ENCODE measurements at regions not wholly inside any gene's neighbourhood (a gene's known extent, or its start where the extent isn't known, plus 50 kb on each side); places are given as distances from the start of the nearest gene placed in this dataset.

DNA sequence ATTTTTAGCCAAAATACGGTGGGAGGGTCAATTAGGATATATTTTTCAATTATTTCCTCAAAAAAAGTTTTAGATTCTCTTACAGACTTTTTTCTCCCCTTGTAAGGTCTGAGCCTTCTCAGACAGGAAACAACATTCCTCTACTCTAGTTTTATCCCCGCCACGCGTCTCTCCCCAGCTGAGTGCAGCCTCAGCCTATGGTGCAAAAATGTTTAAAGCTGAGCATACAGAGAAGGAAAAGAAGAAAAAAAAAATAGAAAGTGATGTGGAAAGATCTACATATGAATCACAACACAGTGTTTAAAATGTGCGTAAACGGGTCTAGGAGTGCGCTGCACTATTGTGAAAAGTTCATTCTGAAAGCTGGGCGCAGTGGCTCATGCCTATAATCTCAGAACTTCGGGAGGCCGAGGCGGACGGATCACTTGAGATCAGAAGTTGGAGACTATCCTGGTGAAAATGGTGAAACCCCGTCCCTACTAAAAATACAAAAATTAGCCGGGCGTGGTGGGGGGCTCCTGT lies 159.0 kb downstream of the TRIM27 start:
- H3K36me3 ChIP-seq (ENCODE audit: insufficient read depth in 1 of 2, low read depth in 1 of 2) = no peaks in the 10 kb centered on the region
- H3K9me3 ChIP-seq = no peaks in the 10 kb centered on the region
- TF ChIP-seq, protein P1, sequence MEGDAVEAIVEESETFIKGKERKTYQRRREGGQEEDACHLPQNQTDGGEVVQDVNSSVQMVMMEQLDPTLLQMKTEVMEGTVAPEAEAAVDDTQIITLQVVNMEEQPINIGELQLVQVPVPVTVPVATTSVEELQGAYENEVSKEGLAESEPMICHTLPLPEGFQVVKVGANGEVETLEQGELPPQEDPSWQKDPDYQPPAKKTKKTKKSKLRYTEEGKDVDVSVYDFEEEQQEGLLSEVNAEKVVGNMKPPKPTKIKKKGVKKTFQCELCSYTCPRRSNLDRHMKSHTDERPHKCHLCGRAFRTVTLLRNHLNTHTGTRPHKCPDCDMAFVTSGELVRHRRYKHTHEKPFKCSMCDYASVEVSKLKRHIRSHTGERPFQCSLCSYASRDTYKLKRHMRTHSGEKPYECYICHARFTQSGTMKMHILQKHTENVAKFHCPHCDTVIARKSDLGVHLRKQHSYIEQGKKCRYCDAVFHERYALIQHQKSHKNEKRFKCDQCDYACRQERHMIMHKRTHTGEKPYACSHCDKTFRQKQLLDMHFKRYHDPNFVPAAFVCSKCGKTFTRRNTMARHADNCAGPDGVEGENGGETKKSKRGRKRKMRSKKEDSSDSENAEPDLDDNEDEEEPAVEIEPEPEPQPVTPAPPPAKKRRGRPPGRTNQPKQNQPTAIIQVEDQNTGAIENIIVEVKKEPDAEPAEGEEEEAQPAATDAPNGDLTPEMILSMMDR (IDR thresholded peaks at IDR 0.05) = no peak
- H3K4me1 ChIP-seq = no peaks in the 10 kb centered on the region
- WGBS, 3 donors = 15 to 28% (median 20%) methylated on average over 15 of the region's 15 CpGs
- no peak overlapping the region for H3K4me3 ChIP-seq
- ATAC-seq = no peak
- intact Hi-C loops (cut with DNase I) = no loop called here
- H3K27ac ChIP-seq = no peak overlapping the region
- no peak for DNase-seq
- H3K27me3 ChIP-seq (ENCODE audit: insufficient read depth in 3 of 3, low read length in 2 of 3) = peaks cover 6 to 77% (median 18%) of the 10 kb centered on the region in 3 donors

DNA sequence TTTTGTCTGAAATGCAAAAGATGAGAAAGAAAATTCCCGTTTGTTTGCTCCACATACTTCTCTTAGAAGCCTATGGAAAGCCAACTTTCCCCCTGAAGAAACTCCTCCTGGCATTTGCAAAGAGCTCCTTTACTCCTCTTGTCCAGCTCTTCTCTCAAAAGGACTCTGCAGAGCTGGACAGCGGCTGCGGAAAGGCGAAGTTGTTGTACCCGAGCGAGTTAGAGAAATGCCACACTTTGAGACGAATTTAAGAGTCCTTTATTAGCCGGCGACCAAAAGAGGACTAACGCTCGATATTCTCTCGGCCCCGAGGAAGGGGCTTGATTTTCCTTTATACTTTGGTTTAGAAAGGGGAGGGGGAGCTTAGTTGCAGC lies 157.8 kb downstream of the TRIM27 start:
- Histone ChIP-seq H3K9me3 (no peaks in the 10 kb centered on the region), H3K4me3 (no peak overlapping the region), H3K27me3 (ENCODE audit: insufficient read depth in 3 of 3, low read length in 2 of 3) (peaks cover 5 to 89% (median 24%) of the 10 kb centered on the region in 3 donors), H3K36me3 (ENCODE audit: insufficient read depth in 1 of 2, low read depth in 1 of 2) (no peaks in the 10 kb centered on the region), H3K4me1 (no peaks in the 10 kb centered on the region), H3K27ac (no peak overlapping the region)
- ATAC-seq = no peak
- DNase-seq = no peak
- 1 to 2% (median 2%) methylated on average over 13 of the region's 13 CpGs for WGBS, 3 donors
- TF ChIP-seq, protein P1 (IDR thresholded peaks at IDR 0.05) = no peak
- intact Hi-C loops (cut with DNase I) = no loop called here

DNA sequence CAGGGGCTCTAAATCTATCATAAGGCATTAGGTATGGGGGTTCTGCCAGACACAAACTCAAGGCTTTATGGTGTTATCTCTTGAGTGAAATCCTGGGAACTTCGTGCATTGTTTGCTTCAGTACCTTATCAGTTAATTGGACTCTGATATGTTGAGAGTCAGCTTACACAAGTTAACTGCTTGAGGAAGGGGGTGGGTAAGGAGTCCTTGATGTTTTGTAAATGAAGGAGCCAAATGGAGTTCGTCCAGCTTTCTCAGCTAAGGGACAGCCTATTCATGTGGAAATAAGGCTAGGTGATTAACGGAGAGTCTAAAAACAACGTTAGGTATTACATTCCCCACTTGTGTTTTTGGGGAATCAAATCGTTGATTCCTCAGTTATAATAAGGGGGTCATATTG lies 157.4 kb downstream of the TRIM27 start:
- no peak for DNase-seq
- Histone ChIP-seq H3K9me3 (no peaks in the 10 kb centered on the region), H3K36me3 (ENCODE audit: insufficient read depth in 1 of 2, low read depth in 1 of 2) (no peaks in the 10 kb centered on the region), H3K4me3 (no peak overlapping the region), H3K27ac (no peak overlapping the region), H3K27me3 (ENCODE audit: insufficient read depth in 3 of 3, low read length in 2 of 3) (peaks cover 10 to 92% (median 28%) of the 10 kb centered on the region in 3 donors), H3K4me1 (no peaks in the 10 kb centered on the region)
- TF ChIP-seq, protein P1 (IDR thresholded peaks at IDR 0.05) = no peak
- WGBS, 3 donors = 2 to 4% (median 2%) methylated on average over 5 of the region's 5 CpGs
- intact Hi-C loops (cut with DNase I) = no loop called here
- ATAC-seq = no peak

DNA sequence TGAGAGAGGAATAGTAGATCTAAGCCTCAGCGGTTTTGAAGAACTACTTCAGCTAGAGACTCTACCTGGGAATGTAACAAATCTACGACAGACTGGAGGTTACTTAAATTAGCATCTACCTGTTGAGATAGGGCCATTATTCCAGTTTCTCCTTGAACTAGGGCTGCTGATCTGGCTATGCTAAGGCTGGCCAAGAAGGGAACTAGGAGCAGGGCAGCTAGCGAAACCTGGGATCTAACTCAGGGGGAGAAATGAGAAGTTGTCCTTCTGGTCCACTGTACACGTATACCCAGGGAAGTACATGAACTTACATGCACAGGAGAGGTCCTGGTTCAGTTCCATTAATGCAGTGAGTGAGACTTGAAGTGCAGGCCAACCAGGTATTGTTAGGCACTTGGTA lies 156.7 kb downstream of the TRIM27 start:
- TF ChIP-seq, protein P1 (IDR thresholded peaks at IDR 0.05) = no peak
- Histone ChIP-seq H3K4me3 (no peak overlapping the region), H3K4me1 (no peaks in the 10 kb centered on the region), H3K27me3 (ENCODE audit: insufficient read depth in 3 of 3, low read length in 2 of 3) (peaks cover 9 to 94% (median 35%) of the 10 kb centered on the region in 3 donors), H3K9me3 (no peaks in the 10 kb centered on the region), H3K27ac (no peak overlapping the region), H3K36me3 (ENCODE audit: insufficient read depth in 1 of 2, low read depth in 1 of 2) (no peaks in the 10 kb centered on the region)
- intact Hi-C loops (cut with DNase I) = no loop called here
- ATAC-seq (no peak), DNase-seq (no peak)
- WGBS, 3 donors = 13 to 22% (median 16%) methylated on average over 4 of the region's 4 CpGs

DNA sequence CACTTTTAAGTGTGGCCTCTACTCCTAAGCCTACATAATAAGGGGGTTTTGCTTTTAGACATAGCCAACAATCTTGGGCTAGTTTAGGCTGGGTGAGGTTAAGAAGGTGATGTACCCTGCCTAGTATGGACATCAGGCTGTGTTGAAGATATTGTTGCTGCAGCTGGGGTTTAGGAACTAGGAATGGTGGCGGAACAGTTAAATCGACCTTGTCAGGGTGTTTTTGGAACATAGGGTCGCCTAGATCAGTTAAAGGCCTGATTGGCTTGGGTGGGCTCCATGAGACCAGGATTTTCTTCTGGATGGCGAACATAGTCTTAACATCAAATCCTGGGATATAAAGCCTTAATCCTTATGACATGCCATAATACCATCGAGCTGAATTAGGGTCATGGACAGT lies 156.1 kb downstream of the TRIM27 start:
- no peak overlapping the region for H3K27ac ChIP-seq
- TF ChIP-seq, protein P1 (IDR thresholded peaks at IDR 0.05) = no peak
- ATAC-seq = no peak
- no peaks in the 10 kb centered on the region for H3K36me3 ChIP-seq (ENCODE audit: insufficient read depth in 1 of 2, low read depth in 1 of 2)
- H3K9me3 ChIP-seq = no peaks in the 10 kb centered on the region
- intact Hi-C loops (cut with DNase I) = no loop called here
- no peak overlapping the region for H3K4me3 ChIP-seq
- WGBS, 3 donors = 25 to 34% (median 28%) methylated on average over 5 of the region's 5 CpGs
- H3K4me1 ChIP-seq = no peaks in the 10 kb centered on the region
- DNase-seq = no peak
- peaks cover 9 to 100% (median 39%) of the 10 kb centered on the region in 3 donors for H3K27me3 ChIP-seq (ENCODE audit: insufficient read depth in 3 of 3, low read length in 2 of 3)

All from psoas muscle (tissue), 7 donors.